ENCODE measurements at regions not wholly inside any gene's neighbourhood (a gene's known extent, or its start where the extent isn't known, plus 50 kb on each side); places are given as distances from the start of the nearest gene placed in this dataset.

GRCh38 chr2:188220535-188220934, 71.1 kb upstream of the GULP1 start:
- no peak for DNase-seq (ENCODE audit: low read depth)

- no peak for DNase-seq (ENCODE audit: low read depth)
These were observed 64.0 kb upstream of the GULP1 start for GRCh38 chr2:188227713-188228112.

- no peak for DNase-seq (ENCODE audit: low read depth)
These were observed 56.3 kb upstream of the GULP1 start for GRCh38 chr2:188235364-188235763.

GRCh38 chr2:188238386-188238785, 53.3 kb upstream of the GULP1 start:
- DNase-seq (ENCODE audit: low read depth), result no peak
